Mucosa of gallbladder (tissue), 1 donor: ENCODE measurements at regions not wholly inside any gene's neighbourhood (a gene's known extent, or its start where the extent isn't known, plus 50 kb on each side); places are given as distances from the start of the nearest gene placed in this dataset.
"Not testable (repeated sequence)": the region's sequence is repeated elsewhere in the genome, so short reads cannot be mapped to it uniquely, and the experiment has no call there.

ENCODE experiments used
- DNase-seq: peaks from one replicate; pipeline ENCODE4 v3.0.0-alpha.2; 2020; ENCODE audit warnings: low spot score
- donor health status: DM: no; HTN: no; CAD: no.

DNA sequence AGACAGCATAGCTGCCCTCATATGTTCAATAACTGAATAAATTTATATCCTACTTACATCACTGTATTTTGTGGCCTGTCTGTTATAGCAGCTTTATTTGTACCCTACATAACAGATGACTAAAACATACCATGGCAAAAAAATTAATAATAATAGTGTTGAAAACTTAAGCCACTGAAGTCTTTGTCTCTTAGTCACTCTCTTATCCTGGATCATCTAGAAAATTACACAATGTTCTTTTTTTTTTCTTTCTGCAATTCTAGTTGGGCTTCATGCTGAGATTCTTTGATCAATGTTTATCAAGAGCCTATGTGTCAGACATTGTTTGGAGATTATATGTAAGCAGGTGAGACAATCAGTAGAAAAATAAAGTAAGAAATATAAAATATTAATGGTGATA is 519.3 kb upstream of the ARPP21 start:
- DNase-seq: no peak

- no peak for DNase-seq
Observed at GRCh38 chr3:35137612-35138011, 501.7 kb upstream of the ARPP21 start.

GRCh38 chr3:35141406-35141805 is 497.9 kb upstream of the ARPP21 start:
- no peak for DNase-seq

DNA sequence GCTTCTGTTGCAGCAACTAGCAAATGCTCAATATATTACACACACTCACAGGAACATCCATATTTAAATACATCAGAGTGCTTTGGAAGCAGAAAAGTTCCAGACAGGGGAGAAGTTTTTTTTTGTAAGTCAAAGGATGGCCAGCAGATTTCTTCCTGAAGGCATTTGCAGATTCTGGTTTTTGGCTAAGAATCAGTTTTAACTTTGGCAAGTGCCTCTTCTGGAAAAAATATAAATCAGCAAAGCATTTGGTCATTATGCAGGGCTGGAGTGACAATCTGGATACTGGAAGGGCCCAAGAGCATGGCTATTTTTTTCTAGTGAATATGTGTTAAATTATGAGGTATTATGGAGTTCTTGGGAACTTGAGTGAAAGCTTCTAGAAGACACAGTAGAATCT is 495.3 kb upstream of the ARPP21 start:
- DNase-seq: no peak

- not testable (repeated sequence) for DNase-seq
Observed at GRCh38 chr3:35146256-35147035, 492.9 kb upstream of the ARPP21 start.

DNA sequence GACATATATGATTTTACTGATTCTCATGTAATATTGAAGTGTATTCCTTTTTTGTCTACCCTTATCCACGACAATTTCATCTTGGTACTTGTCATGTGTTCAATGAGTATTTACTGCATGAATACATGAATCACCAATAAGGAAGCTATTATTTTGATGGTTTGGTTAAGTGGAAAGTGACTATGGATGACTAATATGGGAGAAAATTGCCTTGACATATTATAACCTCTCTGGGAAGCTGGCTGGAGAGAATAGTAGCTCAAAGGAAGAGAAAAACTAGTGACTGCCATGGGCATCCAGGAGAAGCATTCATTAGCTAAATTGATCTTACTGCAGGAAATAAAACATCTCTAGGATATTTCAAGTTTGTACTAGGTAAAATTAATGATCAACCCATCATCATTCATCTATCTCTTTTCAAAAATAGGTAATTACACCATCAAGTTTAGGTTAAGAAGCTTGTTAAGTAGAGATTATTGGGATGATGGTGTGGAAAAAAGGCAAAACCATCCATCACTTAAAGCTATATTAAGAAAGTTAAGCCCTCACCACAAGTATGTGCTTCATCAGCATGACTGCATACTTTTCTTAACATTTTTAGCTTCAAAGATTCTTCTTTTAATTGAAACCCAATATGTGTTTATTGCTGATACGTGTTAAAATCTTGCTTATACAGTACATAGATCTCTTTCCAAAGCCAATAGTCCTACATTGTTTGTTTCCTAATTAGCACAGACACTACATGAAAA is 455.2 kb upstream of the ARPP21 start:
- no peak for DNase-seq

GRCh38 chr3:35184775-35185174 is 454.6 kb upstream of the ARPP21 start:
- DNase-seq: no peak

- DNase-seq: no peak
Observed at GRCh38 chr3:35187908-35188307, 451.4 kb upstream of the ARPP21 start.

DNA sequence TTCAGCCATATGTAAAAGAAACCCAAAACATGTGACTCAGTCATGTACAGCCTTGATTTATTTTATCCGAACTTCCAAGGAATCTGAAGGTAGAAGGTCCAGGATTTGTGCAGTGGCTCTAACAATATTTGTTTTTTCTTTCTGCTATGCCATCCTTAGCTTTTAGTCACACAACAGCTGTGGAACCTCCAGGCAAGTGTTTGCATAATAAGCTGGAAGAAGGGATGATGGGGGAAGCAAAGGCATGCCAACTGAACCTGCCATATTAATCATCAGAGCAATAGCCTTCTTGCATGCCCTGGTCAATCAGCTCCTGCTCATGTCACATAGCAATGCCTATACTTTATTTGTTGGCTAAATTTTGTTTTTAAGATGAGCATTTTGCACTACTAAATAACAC is 444.7 kb upstream of the ARPP21 start:
- no peak for DNase-seq

- DNase-seq: no peak
Observed at GRCh38 chr3:35198857-35199256, 440.5 kb upstream of the ARPP21 start.

- DNase-seq: no peak
Observed at GRCh38 chr3:35200056-35200455, 439.3 kb upstream of the ARPP21 start.

GRCh38 chr3:35201211-35201610 is 438.1 kb upstream of the ARPP21 start:
- no peak for DNase-seq

DNA sequence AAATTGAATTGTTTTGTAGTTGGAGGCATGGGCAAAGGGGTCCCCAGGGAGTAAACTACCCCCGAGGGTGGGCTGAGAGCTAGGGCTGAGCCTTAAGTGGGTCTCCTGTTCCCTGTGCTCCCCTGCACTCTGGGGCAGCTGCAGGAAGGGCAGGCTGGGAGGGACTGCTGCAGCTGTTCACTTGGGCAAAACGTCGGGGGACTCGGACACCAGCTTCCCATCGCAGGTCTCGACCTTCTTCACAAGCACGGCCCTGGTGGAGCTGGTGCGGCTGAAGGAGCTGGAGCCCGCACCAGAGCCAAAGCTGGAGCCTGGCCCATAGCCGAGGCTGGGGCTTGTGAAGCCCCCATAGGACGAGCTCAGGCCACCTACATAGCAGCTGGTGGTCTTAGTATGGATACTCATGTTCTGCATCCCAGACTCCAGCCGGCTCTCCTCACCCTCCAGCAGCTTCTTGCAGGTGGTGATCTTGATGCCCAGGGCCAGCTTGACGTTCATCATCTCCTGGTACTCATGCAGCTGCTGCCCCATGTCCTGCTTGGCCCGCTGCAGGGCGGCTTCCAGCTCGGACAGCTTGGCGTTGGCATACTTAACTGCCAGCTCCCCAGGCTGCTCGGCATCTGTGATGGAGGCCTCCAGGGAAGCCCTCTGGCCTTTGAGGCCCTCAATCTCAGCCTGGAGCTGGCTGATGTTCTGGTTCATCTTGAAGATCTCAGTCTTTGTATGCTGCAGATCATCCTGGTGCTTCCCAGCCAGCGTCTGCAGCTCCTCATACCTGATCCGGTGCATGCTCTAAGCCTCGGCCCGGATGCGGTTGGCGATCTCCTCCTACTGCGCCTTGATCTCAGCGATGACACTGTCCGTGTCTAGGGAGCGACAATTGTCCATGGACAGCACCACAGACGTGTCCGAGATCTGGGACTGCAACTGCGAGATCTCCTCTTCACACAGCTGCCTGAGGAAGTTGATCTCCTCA is 423.5 kb upstream of the ARPP21 start:
- DNase-seq: no peak

DNA sequence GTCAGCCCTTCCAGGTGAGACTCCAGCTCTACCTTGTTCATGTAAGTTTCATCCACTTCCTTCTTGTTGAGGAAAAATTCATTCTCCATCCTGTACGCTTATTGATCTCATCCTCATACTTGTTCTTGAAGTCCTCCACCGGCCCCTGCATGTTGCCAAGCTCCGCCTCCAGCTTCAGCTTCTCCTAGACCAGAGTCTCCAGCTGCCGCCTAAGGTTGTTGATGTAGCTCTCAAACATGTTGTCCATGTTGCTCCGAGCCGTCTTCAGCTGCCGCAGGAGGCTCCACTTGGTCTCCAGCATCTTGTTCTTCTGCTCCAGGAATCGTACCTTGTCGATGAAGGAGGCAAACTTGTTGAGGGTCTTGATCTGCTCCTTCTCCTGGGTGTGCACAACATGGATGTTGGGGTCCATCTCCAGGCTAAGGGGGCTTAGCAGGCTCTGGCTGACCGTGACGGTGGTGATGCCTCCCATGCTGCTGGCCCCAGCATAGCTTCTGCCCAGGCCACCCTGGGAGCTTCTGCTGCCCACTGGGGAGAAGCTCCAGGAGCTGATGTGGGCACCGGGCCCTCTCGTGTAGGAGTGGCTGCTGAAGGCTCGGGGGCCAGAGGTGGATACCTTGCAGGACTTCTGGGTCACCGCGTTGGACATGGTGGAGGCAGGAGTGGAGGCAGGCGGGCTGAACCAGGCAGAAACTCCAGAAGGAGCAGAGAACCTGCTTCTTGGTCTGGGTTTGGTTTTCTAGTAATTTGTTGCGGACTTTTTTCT is 422.6 kb upstream of the ARPP21 start:
- DNase-seq: no peak

- DNase-seq: no peak
Observed at GRCh38 chr3:35223632-35224394, 415.5 kb upstream of the ARPP21 start.

GRCh38 chr3:35224565-35225295 is 414.6 kb upstream of the ARPP21 start:
- no peak for DNase-seq

DNA sequence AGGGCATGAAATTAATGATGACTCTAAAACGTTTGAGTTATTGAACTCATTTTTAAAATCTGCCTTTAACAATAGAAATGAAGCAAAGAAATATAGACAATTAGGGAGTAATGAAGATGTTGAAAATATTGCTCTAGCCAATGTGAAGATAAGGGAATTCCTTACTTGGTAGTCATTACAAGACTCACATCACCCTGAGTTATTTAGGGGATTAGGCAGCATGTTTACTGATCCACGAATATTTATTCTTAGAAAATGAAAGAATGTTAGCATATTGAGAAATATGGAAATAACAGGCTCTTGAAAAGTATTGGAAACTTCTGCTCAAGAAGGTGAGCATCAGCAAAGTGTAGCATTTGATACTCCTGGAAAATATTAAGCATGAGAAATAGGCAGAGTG is 398.1 kb upstream of the ARPP21 start:
- DNase-seq: no peak

DNA sequence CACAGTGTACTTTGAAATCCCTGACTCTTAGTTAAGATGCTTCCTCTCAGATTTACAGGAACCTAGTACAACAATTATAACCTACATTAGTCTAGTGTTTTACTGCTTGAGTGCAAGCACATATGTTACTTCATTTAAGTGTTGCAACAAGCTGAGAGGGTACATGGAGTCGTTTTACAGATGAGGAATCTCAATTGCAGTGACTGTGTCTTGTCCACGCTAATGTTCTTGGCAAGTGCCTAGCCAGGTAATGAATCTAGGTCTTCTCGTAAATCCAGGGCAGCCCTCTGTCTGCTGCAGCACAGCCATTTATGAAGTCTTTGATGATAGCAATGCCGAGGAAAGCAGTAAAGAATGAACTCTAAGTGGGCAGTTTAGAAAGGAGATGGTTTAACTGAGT is 384.4 kb upstream of the ARPP21 start:
- no peak for DNase-seq

GRCh38 chr3:35257641-35258040 is 381.7 kb upstream of the ARPP21 start:
- DNase-seq: no peak

GRCh38 chr3:35262406-35262805 is 376.9 kb upstream of the ARPP21 start:
- DNase-seq: no peak
